ENCODE measurements at regions not wholly inside any gene's neighbourhood (a gene's known extent, or its start where the extent isn't known, plus 50 kb on each side); places are given as distances from the start of the nearest gene placed in this dataset.

DNA sequence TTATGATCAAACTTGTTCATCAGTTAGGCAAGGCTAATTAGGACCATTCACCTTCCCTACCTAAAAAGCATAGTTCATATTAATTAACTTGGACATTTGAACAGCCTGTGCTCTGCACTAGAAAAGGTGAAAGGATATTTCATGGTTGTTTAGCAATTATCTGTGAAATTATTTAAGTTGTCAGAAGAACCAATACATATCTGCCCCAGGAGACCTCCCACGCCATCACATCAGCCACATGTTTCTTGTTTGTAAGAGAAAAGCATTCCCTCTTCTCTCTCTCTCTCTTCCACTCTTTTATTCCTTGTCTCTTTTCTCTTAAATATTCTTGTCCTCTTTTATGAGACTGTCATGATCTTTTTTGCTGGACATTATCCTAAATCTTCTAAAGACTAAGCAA is 282.0 kb upstream of the RND3 start:
- TF ChIP-seq, protein P1, sequence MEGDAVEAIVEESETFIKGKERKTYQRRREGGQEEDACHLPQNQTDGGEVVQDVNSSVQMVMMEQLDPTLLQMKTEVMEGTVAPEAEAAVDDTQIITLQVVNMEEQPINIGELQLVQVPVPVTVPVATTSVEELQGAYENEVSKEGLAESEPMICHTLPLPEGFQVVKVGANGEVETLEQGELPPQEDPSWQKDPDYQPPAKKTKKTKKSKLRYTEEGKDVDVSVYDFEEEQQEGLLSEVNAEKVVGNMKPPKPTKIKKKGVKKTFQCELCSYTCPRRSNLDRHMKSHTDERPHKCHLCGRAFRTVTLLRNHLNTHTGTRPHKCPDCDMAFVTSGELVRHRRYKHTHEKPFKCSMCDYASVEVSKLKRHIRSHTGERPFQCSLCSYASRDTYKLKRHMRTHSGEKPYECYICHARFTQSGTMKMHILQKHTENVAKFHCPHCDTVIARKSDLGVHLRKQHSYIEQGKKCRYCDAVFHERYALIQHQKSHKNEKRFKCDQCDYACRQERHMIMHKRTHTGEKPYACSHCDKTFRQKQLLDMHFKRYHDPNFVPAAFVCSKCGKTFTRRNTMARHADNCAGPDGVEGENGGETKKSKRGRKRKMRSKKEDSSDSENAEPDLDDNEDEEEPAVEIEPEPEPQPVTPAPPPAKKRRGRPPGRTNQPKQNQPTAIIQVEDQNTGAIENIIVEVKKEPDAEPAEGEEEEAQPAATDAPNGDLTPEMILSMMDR (IDR thresholded peaks at IDR 0.05; ENCODE audit: low read length) = no peak
- no peak for TF ChIP-seq EZH2 (optimal IDR thresholded peaks at IDR 0.05; ENCODE audit: low read depth, low read length)
